NCI-H2227 treated with DMSO at 0.1 percent for 48 hours (cell line): ENCODE measurements at regions not wholly inside any gene's neighbourhood (a gene's known extent, or its start where the extent isn't known, plus 50 kb on each side); places are given as distances from the start of the nearest gene placed in this dataset.
"Not testable (repeated sequence)": the region's sequence is repeated elsewhere in the genome, so short reads cannot be mapped to it uniquely, and the experiment has no call there.

Experiments
- DNase-seq: peaks from one replicate; lab custom pipeline; 2025; lab: John Stamatoyannopoulos, UW

DNA sequence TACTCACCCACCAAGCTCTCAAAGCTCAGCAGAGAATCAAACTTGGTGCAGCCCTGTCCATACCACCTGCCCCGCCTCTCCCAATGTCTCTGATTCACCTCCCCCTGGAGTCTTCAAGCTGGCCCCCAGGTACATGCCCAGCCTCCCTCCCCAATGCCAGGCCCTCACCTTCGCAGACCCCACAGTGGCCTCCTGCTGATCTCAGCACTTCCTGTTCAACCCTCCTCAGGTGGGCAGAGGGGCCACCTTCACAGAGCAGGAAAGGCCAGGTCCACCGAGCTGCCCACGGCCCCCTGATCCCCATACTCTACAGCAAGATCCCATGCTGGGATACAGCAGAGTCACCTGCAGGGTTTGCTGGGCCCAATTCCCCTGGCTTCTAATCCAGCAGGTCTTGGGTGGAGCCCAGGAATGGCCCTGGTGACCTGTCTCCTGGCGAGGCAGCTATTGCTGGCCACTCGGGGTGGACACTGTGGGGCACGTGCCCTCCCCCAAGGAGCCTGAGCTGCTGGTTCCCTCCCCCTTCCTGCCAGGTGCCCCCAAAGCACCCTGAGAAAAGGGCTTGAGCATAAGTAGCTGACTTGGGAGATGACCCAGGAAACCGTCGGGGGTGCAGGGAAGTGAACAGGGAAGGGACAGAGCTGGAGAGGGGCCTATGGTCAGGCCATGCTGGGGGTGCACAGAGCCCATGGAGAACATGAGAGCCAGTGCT lies 150.7 kb downstream of the BRD1 start:
- no peak for DNase-seq

DNA sequence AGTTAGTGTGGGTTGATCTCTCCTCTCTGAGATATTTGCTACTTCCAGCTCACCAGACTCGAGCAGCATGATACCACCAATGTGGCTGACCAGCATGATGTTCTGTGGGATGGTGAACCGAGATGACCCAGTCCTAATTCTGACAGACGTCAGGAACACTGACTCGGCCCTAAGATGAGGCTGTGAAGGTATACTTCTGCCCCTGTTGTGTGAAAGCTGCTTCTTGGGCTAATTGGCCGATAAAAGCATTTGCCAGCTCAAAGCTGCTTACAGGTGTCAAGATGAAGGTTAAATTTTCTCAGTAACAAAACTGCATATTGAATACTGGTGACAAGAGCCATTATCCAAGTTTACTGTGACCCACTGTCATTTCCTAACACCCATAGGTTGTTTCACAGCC lies 151.4 kb downstream of the BRD1 start:
- no peak for DNase-seq

DNA sequence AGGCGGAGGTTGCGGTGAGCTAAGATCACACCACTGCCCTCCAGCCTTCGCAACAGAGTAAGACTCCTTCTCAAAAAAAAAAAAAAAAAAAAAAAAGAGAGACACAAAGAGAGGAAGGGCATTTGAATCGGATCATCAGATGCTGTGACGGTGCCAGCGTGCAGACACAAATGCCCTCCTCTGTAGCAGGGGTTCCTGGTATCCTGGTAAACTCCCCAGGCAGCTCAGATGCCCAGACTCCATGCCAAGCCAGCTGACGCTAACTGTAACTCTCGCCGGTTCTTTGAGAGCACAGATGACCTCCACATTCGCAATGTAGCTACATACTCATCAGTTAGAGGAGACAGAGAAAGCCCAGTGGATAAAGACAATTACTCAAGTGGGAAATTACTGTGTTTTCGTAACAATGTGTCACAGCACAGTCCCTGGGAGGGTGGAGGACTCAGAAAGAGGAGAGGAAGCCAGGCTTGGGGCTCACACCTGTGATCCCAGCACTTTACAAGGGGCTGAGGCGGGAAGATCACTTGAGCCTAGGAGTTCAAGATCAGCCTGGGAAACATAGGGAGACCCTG lies 153.1 kb downstream of the BRD1 start:
- DNase-seq: no peak

DNA sequence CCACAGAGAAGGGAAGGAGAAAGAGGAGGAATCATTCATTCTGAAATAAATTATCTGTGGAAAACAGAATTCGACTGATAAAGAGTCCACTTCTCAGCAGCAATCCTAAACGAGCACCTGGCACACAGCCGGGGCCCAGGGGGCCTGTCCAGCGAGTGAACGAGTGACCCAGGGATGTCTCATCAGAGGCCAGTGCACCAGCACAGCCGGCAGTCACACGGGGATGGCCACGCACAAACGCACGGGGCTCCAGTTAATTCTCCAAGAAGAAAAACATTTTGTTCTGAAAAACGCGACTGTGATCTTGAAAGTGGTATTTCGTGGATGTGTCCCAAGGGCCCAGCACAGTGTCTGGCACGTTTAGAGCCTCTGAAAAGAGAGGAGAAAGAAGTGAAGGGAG lies 154.6 kb downstream of the BRD1 start:
- no peak for DNase-seq

DNA sequence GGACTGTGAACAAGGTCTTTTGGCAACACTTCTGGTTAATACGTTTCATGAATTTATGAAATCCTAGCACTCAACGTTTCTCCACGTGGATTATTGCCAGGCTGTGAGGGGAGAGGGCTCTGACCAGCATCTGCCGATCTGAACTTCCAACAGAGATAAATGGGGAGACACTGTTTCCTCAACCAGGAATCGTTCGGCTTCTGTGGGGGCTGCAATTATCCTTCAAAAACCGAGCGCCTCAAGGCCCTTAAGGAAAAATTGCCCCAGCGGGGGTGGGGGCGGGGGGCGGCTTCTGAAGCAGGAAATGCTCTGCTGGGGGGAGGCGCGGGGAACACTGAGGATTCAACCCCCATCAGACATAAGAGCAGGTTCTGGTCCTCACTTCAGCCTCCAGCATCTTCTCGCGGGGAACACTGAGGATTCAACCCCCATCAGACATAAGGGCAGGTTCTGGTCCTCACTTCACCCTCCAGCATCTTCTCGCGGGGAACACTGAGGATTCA lies 155.6 kb downstream of the BRD1 start:
- DNase-seq: no peak

DNA sequence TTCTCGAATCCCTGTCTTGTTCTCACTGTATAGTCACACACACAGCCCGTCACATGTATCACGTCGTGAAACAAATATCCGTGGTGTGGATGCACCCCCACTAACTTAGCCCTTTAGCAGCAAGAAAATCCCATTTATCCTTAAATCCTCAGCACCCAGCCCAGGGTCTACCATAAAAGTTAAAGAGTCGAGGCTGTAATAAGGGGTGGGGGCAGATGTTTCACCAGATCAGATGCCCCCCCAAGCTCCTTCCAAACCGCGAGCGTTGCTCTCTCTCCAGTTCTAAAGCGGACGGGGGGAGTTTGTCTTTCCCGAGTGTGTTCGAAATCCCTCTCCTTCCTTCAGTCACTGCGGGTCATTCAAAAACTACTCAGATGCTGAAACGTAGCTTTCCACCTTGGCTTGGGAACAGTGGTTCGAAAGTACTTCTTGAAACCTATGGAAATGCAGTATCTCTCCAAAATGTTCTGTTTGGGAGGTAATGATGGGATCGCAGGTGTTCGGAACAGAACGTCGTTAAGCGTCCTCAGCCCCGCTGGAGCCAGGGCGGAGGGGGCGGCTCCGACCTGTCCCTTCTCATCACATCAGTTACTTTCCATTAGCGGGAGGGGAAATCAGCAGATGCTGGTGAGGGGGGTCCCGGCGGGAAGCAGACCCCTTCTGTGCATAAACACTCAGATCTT lies 156.2 kb downstream of the BRD1 start:
- DNase-seq: no peak

DNA sequence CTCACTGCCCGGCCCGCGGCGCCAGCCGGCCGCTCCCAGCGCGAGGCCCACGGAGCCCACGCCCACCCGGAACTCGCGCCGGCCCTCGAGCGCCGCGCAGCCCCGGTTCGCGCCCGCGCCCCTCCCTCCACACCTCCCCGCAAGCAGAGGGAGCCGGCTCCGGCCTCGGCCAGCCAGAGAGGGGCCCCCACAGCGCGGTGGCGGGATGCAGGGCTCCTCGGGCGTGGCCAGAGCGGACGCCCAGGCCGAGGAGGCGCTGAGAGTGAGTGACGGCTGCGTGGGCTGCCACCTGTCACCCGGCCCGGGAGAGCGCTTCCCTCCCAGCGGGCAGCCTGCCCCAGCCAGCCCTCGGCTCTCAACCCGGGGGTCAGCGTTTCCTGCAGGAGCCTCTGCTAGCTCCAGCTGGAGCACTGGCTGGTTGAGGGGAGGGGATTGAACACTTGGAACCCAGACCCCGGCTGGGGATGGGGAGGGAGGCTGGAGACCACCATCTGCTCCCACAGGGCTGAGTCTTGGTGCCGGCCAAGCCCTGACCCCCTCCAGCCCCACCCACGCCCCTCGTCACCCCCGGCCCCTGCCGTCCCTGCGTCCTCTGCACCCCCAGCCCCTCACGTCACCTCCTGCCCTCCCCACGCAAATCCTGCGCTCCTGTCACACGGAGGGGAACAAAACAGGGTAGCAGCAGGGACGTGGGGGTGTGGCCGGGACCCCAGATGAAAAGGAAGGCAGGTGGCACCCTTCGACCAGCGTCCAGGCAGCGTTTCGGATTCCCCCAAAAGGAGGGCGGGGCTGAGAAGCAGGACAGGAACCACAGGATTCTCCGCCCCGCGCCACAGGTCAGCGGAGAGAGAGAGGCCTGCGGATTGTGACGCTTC lies 157.0 kb downstream of the BRD1 start:
- no peak for DNase-seq

DNA sequence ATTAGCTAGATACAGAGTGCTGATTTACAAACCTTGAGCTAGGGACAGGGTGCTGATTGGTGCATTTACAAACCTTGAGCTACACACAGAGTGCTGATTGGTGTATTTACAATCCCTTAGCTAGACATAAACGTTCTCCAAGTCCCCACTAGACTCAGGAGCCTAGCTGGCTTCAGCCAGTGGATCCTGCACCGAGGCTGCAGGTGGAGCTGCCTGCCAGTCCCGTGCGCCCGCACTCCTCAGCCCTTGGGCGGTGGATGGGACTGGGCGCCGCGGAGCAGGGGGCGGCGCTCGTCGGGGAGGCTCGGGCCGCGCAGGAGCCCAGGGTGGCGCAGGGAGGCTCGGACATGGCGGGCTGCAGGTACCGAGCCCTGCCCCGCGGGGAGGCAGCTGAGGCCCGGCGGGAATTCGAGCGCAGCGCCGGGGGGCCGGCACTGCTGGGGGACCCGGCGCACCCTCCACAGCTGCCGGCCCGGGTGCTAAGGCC lies 157.7 kb downstream of the BRD1 start:
- DNase-seq: not testable (repeated sequence)

DNA sequence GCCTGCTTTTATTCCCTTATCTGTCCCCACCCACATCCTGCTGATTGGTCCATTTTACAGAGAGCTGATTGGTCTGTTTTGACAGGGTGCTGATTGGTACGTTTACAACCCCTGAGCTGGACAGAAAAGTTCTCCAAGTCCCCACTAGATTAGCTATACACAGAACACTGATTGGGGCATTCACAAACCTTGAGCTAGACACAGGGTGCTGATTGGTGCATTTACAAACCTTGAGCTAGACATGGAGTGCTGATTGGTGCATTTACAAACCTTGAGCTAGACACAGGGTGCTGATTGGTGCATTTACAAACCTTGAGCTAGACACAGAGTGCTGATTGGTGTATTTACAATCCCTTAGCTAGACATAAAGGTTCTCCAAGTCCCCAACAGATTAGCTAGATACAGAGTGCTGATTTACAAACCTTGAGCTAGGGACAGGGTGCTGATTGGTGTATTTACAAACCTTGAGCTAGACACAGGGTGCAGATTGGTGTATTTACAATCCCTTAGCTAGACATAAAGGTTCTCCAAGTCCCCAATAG lies 158.2 kb downstream of the BRD1 start:
- not testable (repeated sequence) for DNase-seq

DNA sequence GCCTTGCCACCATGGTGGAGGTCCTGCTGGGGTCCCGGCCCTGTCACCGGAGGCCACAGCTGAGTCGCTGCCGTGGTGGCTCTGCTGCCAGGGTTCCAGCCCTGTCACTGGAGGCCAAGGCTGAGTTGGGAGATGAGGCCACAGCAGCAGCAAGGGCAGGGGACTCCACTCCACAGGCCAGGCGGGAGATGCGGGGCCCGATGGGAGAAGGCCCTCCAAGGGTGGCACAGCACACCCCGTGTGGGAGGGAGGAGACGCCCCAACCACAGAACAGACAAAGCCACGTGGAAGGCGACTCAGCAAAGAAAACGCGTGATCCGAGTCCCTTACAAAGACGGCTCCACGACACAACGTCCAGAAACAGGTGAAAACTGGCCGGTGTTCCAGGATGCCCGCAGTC lies 159.3 kb downstream of the BRD1 start:
- DNase-seq: no peak

DNA sequence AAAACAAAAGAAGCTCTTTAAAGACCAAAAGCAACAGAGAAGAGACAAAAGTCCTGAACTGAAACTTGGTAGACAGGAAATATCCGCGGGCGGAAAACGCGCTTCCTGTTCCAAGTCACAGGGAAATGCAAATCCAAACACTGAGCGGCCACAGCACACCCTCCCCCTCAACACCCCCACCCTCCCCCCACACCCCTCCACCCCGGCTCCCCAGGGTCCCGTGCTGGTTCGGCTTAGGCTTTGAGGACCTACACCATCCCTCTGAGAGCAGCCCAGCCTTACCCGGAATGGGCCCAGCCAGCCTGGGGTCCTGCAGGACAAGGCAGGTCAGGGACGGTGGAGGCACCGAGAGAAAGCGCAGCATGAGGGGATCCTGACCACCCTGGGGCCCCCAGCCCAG lies 160.4 kb downstream of the BRD1 start:
- DNase-seq: no peak

DNA sequence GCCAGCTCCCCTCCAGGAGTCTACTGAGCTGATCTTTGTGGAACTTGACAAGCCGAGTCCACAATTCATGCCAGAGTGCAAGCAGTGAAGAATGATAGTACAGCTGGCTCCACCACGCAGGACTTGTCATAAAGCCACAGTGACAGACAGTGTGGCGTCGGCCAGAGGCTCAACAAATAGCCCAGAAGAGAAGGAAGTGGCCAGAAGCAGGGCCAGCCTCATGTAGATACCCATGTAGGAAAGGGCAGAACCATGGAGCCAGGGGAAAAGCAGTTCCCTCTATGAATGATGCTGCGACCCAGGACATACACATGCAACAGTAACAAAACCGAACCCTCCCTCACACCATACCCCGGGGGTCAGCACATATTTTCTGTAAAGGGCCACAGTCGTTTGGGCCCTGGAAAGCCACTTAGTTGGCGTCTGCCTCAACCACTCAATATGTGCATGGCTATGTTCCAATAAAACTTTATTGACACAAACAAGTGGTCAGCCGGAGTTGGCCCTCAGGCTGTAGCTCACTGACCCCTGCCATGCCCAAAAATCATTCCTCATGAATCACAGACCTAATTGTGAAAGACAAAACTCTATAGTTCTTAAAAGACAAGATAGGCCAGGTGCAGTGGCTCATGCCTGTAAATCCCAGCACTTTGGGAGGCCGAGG lies 161.4 kb downstream of the BRD1 start:
- DNase-seq: no peak

DNA sequence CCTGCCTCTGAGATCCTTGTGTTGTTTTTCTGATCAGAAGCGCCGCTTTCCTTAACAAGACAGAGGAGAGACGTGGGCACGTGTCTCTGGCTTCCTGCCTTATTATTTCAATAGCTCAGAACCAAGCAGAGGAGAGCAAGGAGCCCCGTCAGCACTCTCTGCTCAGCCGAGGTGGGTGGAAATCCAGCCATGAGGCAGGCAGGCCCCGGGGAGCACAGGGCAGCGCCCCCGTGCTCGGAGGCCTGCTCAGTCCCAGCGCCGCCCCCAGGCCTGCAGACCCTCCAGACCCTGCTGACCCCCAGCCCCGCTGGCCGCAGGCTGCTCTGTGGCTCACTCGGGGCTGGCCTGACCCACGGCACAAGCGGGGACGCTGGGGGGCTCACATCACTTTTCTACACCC lies 162.8 kb downstream of the BRD1 start:
- DNase-seq: no peak

DNA sequence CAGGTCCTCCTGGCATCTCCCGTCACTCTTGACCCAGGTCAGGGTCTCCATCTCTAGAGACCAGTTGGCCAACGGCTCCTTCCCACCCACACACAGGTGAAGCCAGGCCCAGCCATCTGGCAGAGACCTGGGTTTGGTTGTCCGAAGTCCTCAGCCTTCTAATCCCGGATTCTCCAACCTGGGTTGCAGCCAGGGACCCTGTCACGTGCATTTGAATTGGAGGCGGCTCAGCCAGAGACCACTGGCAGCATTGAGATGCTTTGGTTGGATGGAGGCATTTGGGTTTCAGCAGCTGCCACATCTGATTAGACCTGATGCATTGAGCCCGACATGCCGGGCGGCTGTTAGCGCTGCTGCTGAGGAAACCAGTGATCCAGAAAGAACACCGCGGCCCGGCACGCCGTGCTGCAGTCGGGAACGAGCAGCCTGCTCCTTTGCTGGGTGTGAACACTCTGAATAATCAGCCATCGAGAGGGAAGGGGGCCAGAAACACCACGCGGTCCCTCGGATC lies 163.2 kb downstream of the BRD1 start:
- no peak for DNase-seq

DNA sequence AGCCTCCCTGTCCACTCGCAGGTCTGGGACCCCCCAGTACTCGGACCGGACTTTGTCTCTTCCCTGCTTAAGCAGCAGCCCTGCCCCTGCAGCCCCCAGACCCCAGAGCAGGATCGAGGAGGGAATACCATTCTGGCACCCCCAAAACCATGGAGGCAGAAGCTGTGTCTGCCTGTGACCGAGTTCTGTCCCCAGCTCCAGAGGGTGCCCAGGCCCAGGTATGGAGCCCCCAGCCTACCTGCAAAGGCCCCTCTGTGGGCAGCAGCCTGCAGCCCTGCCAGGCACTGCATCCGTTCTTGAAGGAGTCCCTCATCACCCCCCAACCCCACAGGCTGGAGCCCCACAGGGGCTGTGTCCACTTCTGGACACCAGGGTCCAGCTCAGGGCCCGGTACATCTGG lies 163.8 kb downstream of the BRD1 start:
- DNase-seq: no peak

DNA sequence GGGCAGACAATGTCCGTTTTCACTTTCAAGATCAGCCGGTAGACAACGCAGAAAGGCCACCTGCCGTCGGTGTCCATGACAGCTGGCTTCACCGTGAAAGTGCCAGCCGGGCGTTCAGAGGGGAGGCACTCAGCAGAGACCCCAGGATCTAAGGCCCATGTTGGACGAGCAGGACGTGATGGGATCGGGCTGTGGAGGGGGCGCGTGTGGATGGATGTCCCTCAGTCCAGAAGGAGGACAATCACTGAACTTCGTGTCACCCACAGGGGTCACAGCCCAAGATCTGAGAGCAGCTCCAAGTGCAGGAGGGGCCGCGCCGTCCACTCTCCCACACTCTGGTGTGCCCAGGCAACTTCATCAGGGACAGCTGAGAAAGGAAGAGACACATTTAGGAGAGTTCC lies 164.4 kb downstream of the BRD1 start:
- no peak for DNase-seq

DNA sequence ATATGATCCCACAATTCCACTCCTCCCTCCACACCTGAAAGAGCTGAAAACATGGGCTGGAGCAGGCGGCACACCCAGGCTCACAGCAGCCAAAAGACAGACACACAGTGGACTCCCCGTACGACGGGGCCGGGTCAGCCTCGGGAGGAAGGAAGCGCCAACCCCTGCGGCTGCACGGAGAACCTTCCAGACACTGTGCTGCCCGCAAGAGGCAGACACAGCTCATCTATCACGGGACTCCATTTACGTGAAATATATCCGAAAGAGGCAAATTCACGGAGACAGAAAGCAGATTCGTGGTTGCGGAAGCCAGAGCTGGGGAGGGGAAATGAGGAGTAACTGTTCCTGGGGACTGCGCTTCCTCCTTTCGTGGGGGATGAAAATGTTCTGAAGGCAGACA lies 165.0 kb downstream of the BRD1 start:
- no peak for DNase-seq

DNA sequence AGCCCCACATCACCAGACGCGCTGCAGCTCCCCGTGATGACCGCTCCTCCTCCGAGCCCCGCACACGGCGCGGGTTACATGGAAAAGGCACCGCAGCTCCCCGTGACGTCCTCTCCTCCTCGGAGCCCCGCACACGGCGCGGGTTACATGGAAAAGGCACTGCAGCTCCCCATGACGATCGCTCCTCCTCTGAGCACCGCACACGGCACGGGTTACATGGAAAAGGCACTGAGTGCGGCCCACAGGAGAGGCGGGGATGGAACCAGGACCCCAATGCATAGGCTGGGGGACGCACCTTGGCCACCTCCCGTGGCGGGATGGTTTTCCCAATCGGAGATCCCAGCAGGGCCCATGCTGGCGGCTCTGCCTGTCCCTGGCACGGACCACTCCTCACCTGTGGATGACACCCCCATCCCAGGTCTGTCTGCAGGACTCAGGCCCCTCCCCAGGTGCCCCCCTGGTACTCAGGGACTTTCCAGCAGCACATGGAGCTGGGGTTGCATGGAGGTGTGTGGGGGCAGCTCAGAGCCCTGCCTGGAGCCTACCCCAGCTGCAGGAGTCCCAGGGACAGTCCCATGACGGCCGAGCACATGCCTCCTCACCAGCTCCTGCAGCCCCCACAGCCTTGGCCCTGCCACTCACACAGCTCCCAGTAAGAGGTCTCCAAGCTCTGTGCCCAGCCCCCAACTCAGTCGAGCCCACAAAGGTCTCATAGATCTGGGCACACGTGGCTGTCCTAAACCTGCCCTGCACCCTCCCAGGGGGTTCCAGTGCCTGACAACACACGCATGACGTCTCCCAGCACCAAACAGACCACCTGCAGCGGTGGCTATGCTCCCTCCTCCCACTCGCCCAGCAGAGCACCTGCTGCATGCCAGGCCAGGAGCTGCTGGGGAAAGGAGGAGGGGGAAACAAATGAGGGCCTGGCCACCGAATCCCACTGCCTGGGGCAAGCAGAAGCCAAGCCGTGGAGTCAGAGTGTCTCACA lies 166.6 kb downstream of the BRD1 start:
- DNase-seq: no peak

DNA sequence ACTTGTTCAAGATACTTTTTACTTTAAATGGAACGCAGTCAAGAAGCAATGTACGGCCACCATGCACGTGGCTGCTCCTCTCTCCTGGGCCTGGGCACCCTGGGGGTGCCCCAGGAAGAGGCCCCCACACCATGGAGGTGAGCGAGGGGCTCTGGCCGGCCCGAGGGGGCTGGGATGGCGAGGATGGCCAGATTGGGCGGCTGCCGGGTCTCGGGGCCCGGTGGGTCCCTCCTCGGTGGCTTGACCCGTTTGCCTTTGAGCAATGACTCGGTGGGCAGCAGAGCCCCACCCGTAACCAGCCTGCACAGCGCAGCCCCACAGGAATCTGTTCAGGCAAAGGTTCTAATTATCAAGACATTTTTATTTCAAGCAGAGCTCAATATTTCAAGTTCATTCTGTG lies 167.4 kb downstream of the BRD1 start:
- no peak for DNase-seq

DNA sequence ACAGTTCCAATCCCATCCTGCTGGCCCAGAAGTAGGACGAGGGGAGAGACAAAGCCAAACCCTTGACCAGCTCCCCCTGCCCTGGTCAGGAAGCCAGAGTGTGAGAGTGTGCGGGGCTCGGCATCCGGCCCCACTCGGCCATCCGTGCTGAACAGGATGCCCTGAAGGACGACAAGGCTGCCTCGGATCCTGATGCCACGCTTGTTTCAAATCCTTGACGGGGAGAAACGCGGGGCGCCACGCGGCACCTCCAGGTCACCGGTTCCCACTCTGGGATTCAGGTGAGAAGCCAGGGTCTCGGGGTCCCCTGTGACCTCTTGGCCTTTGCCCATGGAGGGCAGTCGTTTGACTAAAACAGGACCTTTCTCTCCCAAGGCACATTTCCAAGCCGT lies 167.8 kb downstream of the BRD1 start:
- DNase-seq: no peak
